ENCODE measurements at regions not wholly inside any gene's neighbourhood (a gene's known extent, or its start where the extent isn't known, plus 50 kb on each side); places are given as distances from the start of the nearest gene placed in this dataset.

GRCh38 chr7:45252248-45252647, 94.7 kb downstream of the RAMP3 start:
- no peak for DNase-seq
- Mint-ChIP-seq H3K4me3 (no peak overlapping the region), H3K9me3 (peaks cover 3% of the 10 kb centered on the region), H3K36me3 (ENCODE audit: low read depth) (no peaks in the 10 kb centered on the region), H3K27me3 (ENCODE audit: low read depth, poor library complexity) (peaks cover 12% of the 10 kb centered on the region), H3K4me1 (no peaks in the 10 kb centered on the region), H3K27ac (no peak overlapping the region)
- TF ChIP-seq, protein P1, sequence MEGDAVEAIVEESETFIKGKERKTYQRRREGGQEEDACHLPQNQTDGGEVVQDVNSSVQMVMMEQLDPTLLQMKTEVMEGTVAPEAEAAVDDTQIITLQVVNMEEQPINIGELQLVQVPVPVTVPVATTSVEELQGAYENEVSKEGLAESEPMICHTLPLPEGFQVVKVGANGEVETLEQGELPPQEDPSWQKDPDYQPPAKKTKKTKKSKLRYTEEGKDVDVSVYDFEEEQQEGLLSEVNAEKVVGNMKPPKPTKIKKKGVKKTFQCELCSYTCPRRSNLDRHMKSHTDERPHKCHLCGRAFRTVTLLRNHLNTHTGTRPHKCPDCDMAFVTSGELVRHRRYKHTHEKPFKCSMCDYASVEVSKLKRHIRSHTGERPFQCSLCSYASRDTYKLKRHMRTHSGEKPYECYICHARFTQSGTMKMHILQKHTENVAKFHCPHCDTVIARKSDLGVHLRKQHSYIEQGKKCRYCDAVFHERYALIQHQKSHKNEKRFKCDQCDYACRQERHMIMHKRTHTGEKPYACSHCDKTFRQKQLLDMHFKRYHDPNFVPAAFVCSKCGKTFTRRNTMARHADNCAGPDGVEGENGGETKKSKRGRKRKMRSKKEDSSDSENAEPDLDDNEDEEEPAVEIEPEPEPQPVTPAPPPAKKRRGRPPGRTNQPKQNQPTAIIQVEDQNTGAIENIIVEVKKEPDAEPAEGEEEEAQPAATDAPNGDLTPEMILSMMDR (IDR thresholded peaks at IDR 0.05): no peak

DNA sequence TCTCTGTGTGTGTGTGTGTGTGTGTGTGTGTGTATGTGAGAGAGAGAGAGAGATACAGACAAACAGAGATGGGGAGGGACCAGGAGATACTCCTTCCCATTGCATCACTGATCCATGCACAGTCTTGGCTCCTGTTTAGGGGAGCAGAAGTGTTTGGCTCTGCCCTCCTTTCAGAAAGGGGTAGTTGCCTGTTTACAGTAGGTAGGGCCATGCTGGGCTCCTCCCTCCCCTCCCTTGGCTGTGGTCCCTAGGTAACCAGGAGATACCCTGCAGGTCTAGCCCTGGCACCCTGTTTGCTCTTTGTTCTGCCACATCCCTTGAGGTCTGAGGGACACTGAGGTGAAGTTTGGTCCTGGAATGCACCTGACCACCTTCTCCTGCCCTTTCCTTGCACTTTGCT, 95.3 kb downstream of the RAMP3 start:
- DNase-seq: no peak

DNA sequence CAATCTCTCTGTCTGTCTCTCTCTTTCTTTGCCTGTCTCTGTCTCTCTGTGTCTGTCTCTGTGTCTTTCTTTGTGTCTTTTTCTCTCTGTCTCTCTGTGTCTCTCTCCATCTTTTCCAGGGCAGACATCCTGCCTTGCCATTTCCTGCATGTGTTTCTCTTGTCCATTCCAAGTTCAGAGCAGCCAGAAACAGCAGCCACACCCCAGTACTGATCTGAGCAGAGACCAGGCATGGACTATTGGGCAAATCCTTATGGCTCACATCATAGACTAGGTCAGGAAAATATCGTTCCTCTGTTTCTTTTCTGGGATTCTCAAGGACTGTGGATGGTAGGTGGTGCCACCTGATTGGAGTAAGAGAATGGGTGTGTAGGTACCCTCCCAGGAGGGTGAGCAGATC, 95.8 kb downstream of the RAMP3 start:
- no peaks in the 10 kb centered on the region for H3K9me3 Mint-ChIP-seq
- no peak for DNase-seq
- no peaks in the 10 kb centered on the region for H3K4me1 Mint-ChIP-seq
- TF ChIP-seq, protein P1 (IDR thresholded peaks at IDR 0.05): no peak
- H3K4me3 Mint-ChIP-seq: no peak overlapping the region
- H3K27ac Mint-ChIP-seq: no peak overlapping the region
- peaks cover 18% of the 10 kb centered on the region for H3K27me3 Mint-ChIP-seq (ENCODE audit: low read depth, poor library complexity)
- H3K36me3 Mint-ChIP-seq (ENCODE audit: low read depth): no peaks in the 10 kb centered on the region

More for the DNA sequence above, 95.3 kb downstream of the RAMP3 start:
- H3K4me3 Mint-ChIP-seq: no peak overlapping the region
- peaks cover 13% of the 10 kb centered on the region for H3K27me3 Mint-ChIP-seq (ENCODE audit: low read depth, poor library complexity)
- H3K27ac Mint-ChIP-seq: no peak overlapping the region
- no peaks in the 10 kb centered on the region for H3K36me3 Mint-ChIP-seq (ENCODE audit: low read depth)
- H3K4me1 Mint-ChIP-seq: no peaks in the 10 kb centered on the region
- TF ChIP-seq, protein P1 (IDR thresholded peaks at IDR 0.05): no peak
- no peaks in the 10 kb centered on the region for H3K9me3 Mint-ChIP-seq

- H3K27ac Mint-ChIP-seq: no peak overlapping the region
- no peaks in the 10 kb centered on the region for H3K9me3 Mint-ChIP-seq
- no peak overlapping the region for H3K4me3 Mint-ChIP-seq
- no peaks in the 10 kb centered on the region for H3K4me1 Mint-ChIP-seq
- H3K36me3 Mint-ChIP-seq (ENCODE audit: low read depth): no peaks in the 10 kb centered on the region
- peaks cover 32% of the 10 kb centered on the region for H3K27me3 Mint-ChIP-seq (ENCODE audit: low read depth, poor library complexity)
- no peak for DNase-seq
- TF ChIP-seq, protein P1 (IDR thresholded peaks at IDR 0.05): no peak
Observed at GRCh38 chr7:45255187-45255586, 97.6 kb downstream of the RAMP3 start.

DNA sequence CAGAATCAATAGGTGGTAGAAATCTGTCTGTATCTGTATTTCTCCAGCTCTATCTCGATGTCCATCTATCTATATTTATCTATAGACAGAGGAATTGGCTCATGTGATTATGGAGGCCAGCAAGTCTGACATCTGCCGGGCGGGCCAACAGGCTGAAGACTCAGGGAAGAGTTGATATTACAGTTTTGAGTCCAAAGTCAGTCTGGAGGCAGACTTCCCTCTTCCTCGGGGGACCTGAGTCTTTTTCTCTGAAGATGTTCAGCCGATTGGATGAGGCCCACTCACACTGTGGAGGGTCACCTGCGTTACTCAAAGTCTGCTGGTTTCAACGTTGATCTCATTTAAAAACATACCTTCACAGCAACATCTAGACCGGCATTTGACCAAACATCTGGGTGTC, 98.7 kb downstream of the RAMP3 start:
- TF ChIP-seq, protein P1 (IDR thresholded peaks at IDR 0.05): no peak
- H3K27me3 Mint-ChIP-seq (ENCODE audit: low read depth, poor library complexity): peaks cover 32% of the 10 kb centered on the region
- H3K4me3 Mint-ChIP-seq: no peak overlapping the region
- H3K4me1 Mint-ChIP-seq: no peaks in the 10 kb centered on the region
- H3K9me3 Mint-ChIP-seq: no peaks in the 10 kb centered on the region
- H3K36me3 Mint-ChIP-seq (ENCODE audit: low read depth): no peaks in the 10 kb centered on the region
- DNase-seq: no peak
- H3K27ac Mint-ChIP-seq: no peak overlapping the region

DNA sequence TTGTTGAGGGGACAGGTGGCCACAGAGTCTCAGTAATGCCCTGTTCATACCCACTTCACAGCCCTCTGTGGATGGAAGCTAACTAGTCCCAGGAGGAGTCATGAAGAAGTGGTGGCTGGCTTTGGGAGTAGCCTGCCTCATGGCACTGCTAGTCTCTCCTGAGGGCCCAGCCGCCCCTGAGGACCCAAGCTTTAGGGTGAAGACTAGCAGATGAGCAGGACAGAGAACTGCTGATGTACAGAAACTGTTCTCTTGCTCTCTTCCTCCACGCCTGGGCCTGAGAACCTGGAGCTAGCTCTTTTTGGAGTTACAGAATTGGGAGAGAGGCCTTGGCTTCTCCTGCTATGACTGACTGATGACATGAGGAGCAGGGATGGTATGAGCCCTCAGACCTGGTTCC, 99.2 kb downstream of the RAMP3 start:
- H3K4me3 Mint-ChIP-seq: no peak overlapping the region
- TF ChIP-seq, protein P1 (IDR thresholded peaks at IDR 0.05): no peak

More for the DNA sequence above, 99.2 kb downstream of the RAMP3 start:
- Mint-ChIP-seq H3K27me3 (ENCODE audit: low read depth, poor library complexity) (peaks cover 32% of the 10 kb centered on the region), H3K36me3 (ENCODE audit: low read depth) (no peaks in the 10 kb centered on the region), H3K9me3 (no peaks in the 10 kb centered on the region), H3K4me1 (no peaks in the 10 kb centered on the region), H3K27ac (no peak overlapping the region)
- DNase-seq: no peak

Measured in nephron progenitor cell (in vitro differentiated cells).